NCI-H2029 treated with DMSO at 0.1 percent for 48 hours (cell line): ENCODE measurements at regions not wholly inside any gene's neighbourhood (a gene's known extent, or its start where the extent isn't known, plus 50 kb on each side); places are given as distances from the start of the nearest gene placed in this dataset.
"Not testable (repeated sequence)": the region's sequence is repeated elsewhere in the genome, so short reads cannot be mapped to it uniquely, and the experiment has no call there.

Experiments used
- DNase-seq: peaks from one replicate; lab custom pipeline; 2025; lab: John Stamatoyannopoulos, UW

GRCh38 chr15:47124430-47125102, 592.7 kb upstream of the SEMA6D start:
- DNase-seq = no peak

GRCh38 chr15:47129033-47129432, 588.3 kb upstream of the SEMA6D start:
- no peak for DNase-seq

- not testable (repeated sequence) for DNase-seq
Measured at GRCh38 chr15:47131450-47131849, 585.9 kb upstream of the SEMA6D start.

- DNase-seq = no peak
Measured at GRCh38 chr15:47135267-47135666, 582.0 kb upstream of the SEMA6D start.

GRCh38 chr15:47136236-47136635, 581.1 kb upstream of the SEMA6D start:
- DNase-seq = no peak

- no peak for DNase-seq
Measured at GRCh38 chr15:47139965-47140364, 577.3 kb upstream of the SEMA6D start.

- DNase-seq = no peak
Measured at GRCh38 chr15:47157827-47158226, 559.5 kb upstream of the SEMA6D start.

GRCh38 chr15:47158573-47158972, 558.7 kb upstream of the SEMA6D start:
- DNase-seq = no peak

- no peak for DNase-seq
Measured at GRCh38 chr15:47177177-47177576, 540.1 kb upstream of the SEMA6D start.

GRCh38 chr15:47179988-47180387, 537.3 kb upstream of the SEMA6D start:
- DNase-seq = no peak

- no peak for DNase-seq
Measured at GRCh38 chr15:47182818-47183217, 534.5 kb upstream of the SEMA6D start.

- no peak for DNase-seq
Measured at GRCh38 chr15:47184003-47184907, 533.0 kb upstream of the SEMA6D start.

- no peak for DNase-seq
Measured at GRCh38 chr15:47184908-47185801, 532.1 kb upstream of the SEMA6D start.

GRCh38 chr15:47186075-47186474, 531.2 kb upstream of the SEMA6D start:
- DNase-seq = no peak

GRCh38 chr15:47188758-47189507, 528.4 kb upstream of the SEMA6D start:
- DNase-seq = no peak

- no peak for DNase-seq
Measured at GRCh38 chr15:47194718-47195117, 522.6 kb upstream of the SEMA6D start.

- DNase-seq = peak; percentile 58
Measured at GRCh38 chr15:47196048-47196447, 521.3 kb upstream of the SEMA6D start.

GRCh38 chr15:47203993-47204392, 513.3 kb upstream of the SEMA6D start:
- DNase-seq = no peak

GRCh38 chr15:47206358-47206978, 510.8 kb upstream of the SEMA6D start:
- DNase-seq = no peak

- no peak for DNase-seq
Measured at GRCh38 chr15:47209591-47209990, 507.7 kb upstream of the SEMA6D start.
